Heart right ventricle (tissue), 16 donors: ENCODE measurements at regions not wholly inside any gene's neighbourhood (a gene's known extent, or its start where the extent isn't known, plus 50 kb on each side); places are given as distances from the start of the nearest gene placed in this dataset.

ENCODE experiments used
- ATAC-seq, 8 donors: fragments of 200-7000 bp; cut with Tn5 transposase; one replicate each; pipeline ENCODE4 v1.9.1; 2020; ENCODE audit warnings: mild to moderate bottlenecking in 8 of 8, moderate library complexity in 8 of 8, moderate number of reproducible peaks in 1 of 8
- DNase-seq, 2 donors: peaks; one replicate each; pipeline ENCODE4 v3.0.0-alpha.2; 2020
- H3K27ac ChIP-seq, 10 donors: fragments of 200-600 bp; sonication (generic) in 2 of 10; one replicate each; pipeline versions ENCODE4 v1.5.0 to v1.8.0; 2020 to 2022; ENCODE audit warnings: mild to moderate bottlenecking in 3 of 10
- H3K27me3 ChIP-seq, 7 donors: fragments of 200-600 bp; one replicate each; pipeline ENCODE4 v1.8.0; 2021 to 2022; ENCODE audit warnings: mild to moderate bottlenecking in 2 of 7
- H3K36me3 ChIP-seq, 9 donors: fragments of 200-600 bp; sonication (generic) in 1 of 9; one replicate each; pipeline versions ENCODE4 v1.5.0 to v1.8.0; 2020 to 2022; ENCODE audit warnings: mild to moderate bottlenecking in 2 of 9
- H3K4me1 ChIP-seq, 9 donors: fragments of 200-600 bp; sonication (generic) in 1 of 9; one replicate each; pipeline versions ENCODE4 v1.5.0 to v1.8.0; 2020 to 2022; ENCODE audit warnings: mild to moderate bottlenecking in 4 of 9
- H3K4me3 ChIP-seq, 10 donors: fragments of 200-600 bp; sonication (generic) in 2 of 10; one replicate each; pipeline versions ENCODE4 v1.5.0 to v1.8.0; 2020 to 2022; ENCODE audit warnings: mild to moderate bottlenecking in 7 of 10, moderate library complexity in 2 of 10
- H3K9me3 ChIP-seq, 11 donors: fragments of 200-600 bp in 10 of 11; sonication (generic) in 2 of 11; one replicate each; pipeline versions ENCODE4 v1.5.0 to v1.8.0; 2013 to 2022; ENCODE audit warnings: mild to moderate bottlenecking in 2 of 11, control low read depth in 1 of 11, moderate library complexity in 1 of 11
- CTCF ChIP-seq, 9 donors: fragments of 200-600 bp; sonication (generic) in 2 of 9; IDR thresholded peaks; one replicate each; pipeline versions ENCODE4 v1.5.0 to v1.8.0; 2021 to 2022; ENCODE audit warnings: antibody characterized with exemption in 9 of 9, mild to moderate bottlenecking in 5 of 9, moderate library complexity in 1 of 9
- WGBS, 2 donors: extraction: QIAGEN DNeasy Blood & Tissue Kit; methylation state at CpG; one replicate each; pipeline ENCODE4 v1.1.7; 2013; ENCODE audit warnings: inconsistent platforms in 1 of 2; 5-methylcytosine and 5-hydroxymethylcytosine counted together
- intact Hi-C, 10 donors: fragments of 100-400 bp; cut with DNase I; formaldehyde crosslinking; loops; one replicate each; pipeline versions ENCODE4 v1.11.1 to v1.14.2; 2022
- donor health status: Arrhythmogenic right ventricular cardiomyopathy.
- donor health status: ischemic (EF 13 %, LVEDD 7.1; RV severe dilation, severe dysfunction).
- donor health status: healthy with polysubstance abuse.
- donor health status: DM: no; HTN: yes; CAD: no.
- donor health status: DM: no; HTN: no; CAD: no.
- donor health status: ischemic (EF 25% LVEDD 6.9; RV normal size, moderate dysfunction).
- donor health status: ischemic (EF 25% LVEDD 5.7; RV mildly dilated, moderate dysfunction).
- donor health status: healthy.
- donor health status: DM: yes; HTN: yes; CAD: no.
- donor health status: Ischemic cardiomyopathy.
- donor health status: ischemic (EF 35%, LVEDD 5.7; RV mildly dilated, moderate dysfunction).
- donor health status: nonischemic (EF 11% LVEDD 7.7; RV severe dilation, severe dysfunction).
- donor health status: DM: yes; HTN: yes; CAD: no.
- donor health status: PGD.
- donor health status: ischemic (EF 29% LVEDD 5.4; RV normal size, mild dysfunction).
- donor health status: nonischemic (EF 23%, LVEDD 6.1; RV moderate dilation, normal function).

GRCh38 chr3:161796312-161796711 is 299.7 kb downstream of the OTOL1 start:
- no peak for ATAC-seq
- TF ChIP-seq CTCF (IDR thresholded peaks at IDR 0.05), result no peak

GRCh38 chr3:161796780-161797179 is 300.2 kb downstream of the OTOL1 start:
- H3K4me3 ChIP-seq, result no peak overlapping the region
- no peaks in the 10 kb centered on the region for H3K4me1 ChIP-seq
- peaks cover 0 to 6% (median 0%) of the 10 kb centered on the region in 11 donors for H3K9me3 ChIP-seq
- no peaks in the 10 kb centered on the region for H3K36me3 ChIP-seq
- H3K27me3 ChIP-seq, result no peaks in the 10 kb centered on the region
- intact Hi-C loops, result no loop called here
- ATAC-seq (no peak), DNase-seq (no peak)
- no peak for TF ChIP-seq CTCF (IDR thresholded peaks at IDR 0.05)
- H3K27ac ChIP-seq, result no peak overlapping the region

More at GRCh38 chr3:161796312-161796711, 299.7 kb downstream of the OTOL1 start:
- intact Hi-C loops, result no loop called here
- Histone ChIP-seq H3K9me3 (peaks cover 0 to 6% (median 0%) of the 10 kb centered on the region in 11 donors), H3K36me3 (no peaks in the 10 kb centered on the region), H3K4me1 (no peaks in the 10 kb centered on the region), H3K4me3 (no peak overlapping the region), H3K27me3 (no peaks in the 10 kb centered on the region), H3K27ac (no peak overlapping the region)
- no peak for DNase-seq

- ATAC-seq (no peak), DNase-seq (no peak)
- WGBS, 2 donors, result 74 to 76% methylated on average over 3 of the region's 3 CpGs
- Histone ChIP-seq H3K4me3 (no peak overlapping the region), H3K27me3 (no peaks in the 10 kb centered on the region), H3K27ac (no peak overlapping the region), H3K9me3 (peaks cover 0 to 6% (median 0%) of the 10 kb centered on the region in 11 donors), H3K36me3 (no peaks in the 10 kb centered on the region), H3K4me1 (no peaks in the 10 kb centered on the region)
- TF ChIP-seq CTCF (IDR thresholded peaks at IDR 0.05), result no peak
- intact Hi-C loops, result no loop called here
Measured at GRCh38 chr3:161798016-161798415, 301.4 kb downstream of the OTOL1 start.

GRCh38 chr3:161800985-161801559 is 304.5 kb downstream of the OTOL1 start:
- no peak for ATAC-seq
- Histone ChIP-seq H3K27ac (no peak overlapping the region), H3K36me3 (no peaks in the 10 kb centered on the region), H3K27me3 (no peaks in the 10 kb centered on the region), H3K9me3 (peaks cover 0 to 6% (median 0%) of the 10 kb centered on the region in 11 donors), H3K4me3 (no peak overlapping the region), H3K4me1 (no peaks in the 10 kb centered on the region)
- WGBS, 2 donors, result 0 to 63% methylated on average over 1 of the region's 1 CpG
- intact Hi-C loops, result no loop called here
- no peak for DNase-seq
- TF ChIP-seq CTCF (IDR thresholded peaks at IDR 0.05), result no peak
